GM12878 (cell line): ENCODE measurements at regions not wholly inside any gene's neighbourhood (a gene's known extent, or its start where the extent isn't known, plus 50 kb on each side); places are given as distances from the start of the nearest gene placed in this dataset.

Source experiments
- ATAC-seq: fragments of 200-7000 bp; cut with Tn5 transposase; 3 replicates; pipeline ENCODE4 v1.9.1; 2020; ENCODE audit warnings: mild to moderate bottlenecking, moderate library complexity
- BruUV-seq: library from RNA; stranded (reverse); fragments of 400-500 nt; replicated peaks from 2 replicates; lab custom pipeline; 2021; lab: Mats Ljungman, UMichigan
- CTCF ChIA-PET: fragments of 300-600 bp; sonication (Branson Sonifier 250); formaldehyde crosslinking; extraction: SDS; loops from one replicate; lab custom pipeline; 2021; ENCODE audit warnings: inconsistent platforms; lab: Yijun Ruan, JAX
- POLR2A ChIA-PET: fragments of 350-600 bp; formaldehyde crosslinking; extraction: SDS; loops from one replicate; lab custom pipeline; 2021; ENCODE audit warnings: inconsistent platforms; lab: Charles Lee
- RAD21 ChIA-PET: fragments of 300-600 bp; sonication (Branson Sonifier 250); formaldehyde crosslinking; loops from one replicate; lab custom pipeline; 2023; ENCODE audit warnings: antibody characterized with exemption; ENCODE audit not compliant: unreplicated experiment; lab: Charles Lee
- SMC1A ChIA-PET: fragments of 300-600 bp; sonication (Branson Sonifier 250); formaldehyde crosslinking; loops from one replicate; lab custom pipeline; 2023; ENCODE audit not compliant: unreplicated experiment, uncharacterized antibody; lab: Charles Lee
- DNase-seq: peaks from one replicate; pipeline ENCODE4 v3.0.0-alpha.2; 2011; ENCODE audit warnings: low read depth, low spot score
- FAIRE-seq: peaks from 3 replicates; lab custom pipeline; 2011; peaks lifted over from hg19 to GRCh38; lab: Jason Lieb, UNC
- H2AFZ ChIP-seq: 2 replicates; pipeline ENCODE4 v1.6.0; 2011; ENCODE audit warnings: low read depth, low read length, control low read depth; ENCODE audit not compliant: control insufficient read depth
- H3K27ac ChIP-seq: 2 replicates; pipeline ENCODE4 v1.5.1; 2011; ENCODE audit warnings: control low read depth; ENCODE audit not compliant: control insufficient read depth, insufficient read depth
- H3K27me3 ChIP-seq, 2 experiments: replicated peaks in 1 of 2; 2 replicates each; pipeline versions ENCODE4 v1.6.0 to v1.6.1; 2011; ENCODE audit warnings: low read length in 1 of 2; ENCODE audit not compliant: control insufficient read depth in 2 of 2, insufficient read depth in 2 of 2
- H3K36me3 ChIP-seq, 2 experiments: 2 replicates each; pipeline ENCODE4 v1.5.1; 2011; ENCODE audit warnings: low read length in 1 of 2; ENCODE audit not compliant: control insufficient read depth in 2 of 2, insufficient read depth in 2 of 2
- H3K4me1 ChIP-seq: 2 replicates; pipeline ENCODE4 v1.6.1; 2011; ENCODE audit warnings: mild to moderate bottlenecking, low read length, moderate library complexity, mixed read lengths; ENCODE audit not compliant: control insufficient read depth, insufficient read depth
- H3K4me2 ChIP-seq: 2 replicates; pipeline ENCODE4 v1.6.0; 2011; ENCODE audit warnings: control low read depth; ENCODE audit not compliant: control insufficient read depth, insufficient read depth
- H3K4me3 ChIP-seq: fragments of 200-600 bp; sonication (generic); 2 replicates; pipeline ENCODE4 v1.5.1; 2016
- H3K79me2 ChIP-seq: 2 replicates; pipeline ENCODE4 v1.6.0; 2011; ENCODE audit warnings: low read length; ENCODE audit not compliant: control insufficient read depth, insufficient read depth
- H3K9ac ChIP-seq: 2 replicates; pipeline ENCODE4 v1.8.0; 2011; ENCODE audit warnings: low read length, control low read depth, mixed read lengths; ENCODE audit not compliant: control insufficient read depth, insufficient read depth
- H3K9me3 ChIP-seq: replicated peaks from 3 replicates; pipeline ENCODE4 v1.5.1; 2011; ENCODE audit warnings: mild to moderate bottlenecking, low read length; ENCODE audit not compliant: control insufficient read depth, insufficient read depth
- H4K20me1 ChIP-seq: 2 replicates; pipeline ENCODE4 v1.6.0; 2011; ENCODE audit not compliant: control insufficient read depth, insufficient read depth
- BCL11A ChIP-seq: IDR thresholded peaks from 2 replicates; pipeline ENCODE4 v1.6.1; 2011; ENCODE audit warnings: low read depth, low read length
- CHD2 ChIP-seq: IDR thresholded peaks from 2 replicates; pipeline ENCODE4 v1.6.1; 2011; ENCODE audit warnings: low read depth, low read length, improper control_type of control experiment, borderline replicate concordance
- FOXK2 ChIP-seq: fragments of 450-650 bp; IDR thresholded peaks from 2 replicates; pipeline ENCODE4 v1.6.1; 2017; ENCODE audit warnings: mild to moderate bottlenecking, moderate library complexity
- HDAC2 ChIP-seq: fragments of 200-600 bp; sonication (generic); IDR thresholded peaks from 2 replicates; pipeline ENCODE4 v1.6.1; 2017
- KLF5 ChIP-seq: fragments of 450-650 bp; IDR thresholded peaks from 2 replicates; pipeline ENCODE4 v1.6.1; 2014; ENCODE audit warnings: mild to moderate bottlenecking; ENCODE audit not compliant: partially characterized antibody
- LARP7 ChIP-seq: fragments of 450-650 bp; IDR thresholded peaks from 2 replicates; pipeline ENCODE4 v1.6.1; 2017; ENCODE audit warnings: mild to moderate bottlenecking
- NFIC ChIP-seq: IDR thresholded peaks from 2 replicates; pipeline ENCODE4 v1.6.1; 2012; ENCODE audit warnings: low read depth, mild to moderate bottlenecking, inconsistent platforms, low read length, moderate library complexity
- POU2F2 ChIP-seq: IDR thresholded peaks from 3 replicates; pipeline ENCODE4 v1.6.1; 2011; ENCODE audit warnings: low read depth, mild to moderate bottlenecking, low read length, borderline replicate concordance
- RBBP5 ChIP-seq: fragments of 200-600 bp; sonication (generic); conservative IDR thresholded peaks from 2 replicates; pipeline ENCODE4 v1.6.1; 2016
- SPI1 ChIP-seq: IDR thresholded peaks from 2 replicates; pipeline ENCODE4 v1.6.1; 2011; ENCODE audit warnings: low read depth, mild to moderate bottlenecking, low read length, moderate library complexity, borderline replicate concordance; ENCODE audit not compliant: insufficient read depth
- STAT1 ChIP-seq: fragments of 450-650 bp; conservative IDR thresholded peaks from 2 replicates; pipeline ENCODE4 v1.6.1; 2014; ENCODE audit warnings: antibody characterized with exemption, mild to moderate bottlenecking
- STAT3 ChIP-seq: IDR thresholded peaks from 2 replicates; pipeline ENCODE4 v1.6.1; 2011; ENCODE audit warnings: low read depth, low read length, improper control_type of control experiment
- SUPT20H ChIP-seq: IDR thresholded peaks from 2 replicates; pipeline ENCODE4 v1.6.1; 2011; ENCODE audit warnings: low read depth, mild to moderate bottlenecking, low read length, moderate library complexity, borderline replicate concordance; ENCODE audit not compliant: control insufficient read depth
- SUZ12 ChIP-seq: fragments of 200-600 bp; sonication (generic); IDR thresholded peaks from one replicate; pipeline ENCODE4 v1.6.1; 2018; ENCODE audit warnings: antibody characterized with exemption, mild to moderate bottlenecking; ENCODE audit not compliant: unreplicated experiment
- TARDBP ChIP-seq: IDR thresholded peaks from 2 replicates; pipeline ENCODE4 v1.6.1; 2016; ENCODE audit warnings: borderline replicate concordance
- TBL1XR1 ChIP-seq: IDR thresholded peaks from 2 replicates; pipeline ENCODE4 v1.6.1; 2012; ENCODE audit warnings: low read depth, low read length, improper control_type of control experiment
- ZNF384 ChIP-seq: IDR thresholded peaks from 2 replicates; pipeline ENCODE4 v1.6.1; 2012; ENCODE audit warnings: low read depth, mild to moderate bottlenecking, low read length, improper control_type of control experiment, borderline replicate concordance
- WGBS: methylation state at CpG from one replicate; pipeline ENCODE4 v1.1.6; 2016; ENCODE audit warnings: low lambda C conversion rate; ENCODE audit not compliant: insufficient replicate concordance, insufficient coverage; ENCODE audit errors: missing lambda C conversion rate; 5-methylcytosine and 5-hydroxymethylcytosine counted together
- in situ Hi-C: fragments of 300-500 bp; cut with MboI; formaldehyde crosslinking; loops from 9 replicates; pipeline ENCODE4 v1.14.3; 2018; ENCODE audit warnings: mixed read lengths
- intact Hi-C: fragments of 100-400 bp; cut with micrococcal nuclease; formaldehyde crosslinking; loops from one replicate; pipeline ENCODE4 v1.14.2; 2022; ENCODE audit not compliant: unreplicated experiment
- TF ChIP-seq, protein P1 (sequence below): fragments of 150-350 bp; IDR thresholded peaks from 2 replicates; pipeline ENCODE4 v1.6.1; 2016; ENCODE audit warnings: low read depth, low read length
- TF ChIP-seq, protein P2 (sequence below): fragments of 450-650 bp; IDR thresholded peaks from 2 replicates; pipeline ENCODE4 v1.6.1; 2018; ENCODE audit warnings: mild to moderate bottlenecking, low read depth, moderate library complexity; ENCODE audit not compliant: partially characterized antibody
- TF ChIP-seq, protein P3 (sequence below): fragments of 450-650 bp; IDR thresholded peaks from 2 replicates; pipeline ENCODE4 v1.6.1; 2017; ENCODE audit warnings: low read depth, mild to moderate bottlenecking, moderate library complexity

GRCh38 chr21:27132266-27132665 lies 165.4 kb upstream of the ADAMTS5 start:
- Histone ChIP-seq H2AFZ (no peak overlapping the region), H3K27me3 (no peaks in the 10 kb centered on the region), H3K4me2 (no peak overlapping the region), H3K36me3 (no peaks in the 10 kb centered on the region), H3K9me3 (no peaks in the 10 kb centered on the region), H3K9ac (no peak overlapping the region), H3K27ac (no peak overlapping the region), H3K4me3 (no peak overlapping the region), H3K4me1 (no peaks in the 10 kb centered on the region), H4K20me1 (no peaks in the 10 kb centered on the region), H3K79me2 (no peaks in the 10 kb centered on the region)
- in situ Hi-C loops (no loop called here), intact Hi-C loops (no loop called here)
- SMC1A ChIA-PET = no interaction called here
- FAIRE-seq (no peak), DNase-seq (no peak), ATAC-seq (no peak)
- POLR2A ChIA-PET = no interaction called here
- CTCF ChIA-PET = no interaction called here
- no TSS peak for BruUV-seq
- RAD21 ChIA-PET = no interaction called here
- TF ChIP-seq, protein P1, sequence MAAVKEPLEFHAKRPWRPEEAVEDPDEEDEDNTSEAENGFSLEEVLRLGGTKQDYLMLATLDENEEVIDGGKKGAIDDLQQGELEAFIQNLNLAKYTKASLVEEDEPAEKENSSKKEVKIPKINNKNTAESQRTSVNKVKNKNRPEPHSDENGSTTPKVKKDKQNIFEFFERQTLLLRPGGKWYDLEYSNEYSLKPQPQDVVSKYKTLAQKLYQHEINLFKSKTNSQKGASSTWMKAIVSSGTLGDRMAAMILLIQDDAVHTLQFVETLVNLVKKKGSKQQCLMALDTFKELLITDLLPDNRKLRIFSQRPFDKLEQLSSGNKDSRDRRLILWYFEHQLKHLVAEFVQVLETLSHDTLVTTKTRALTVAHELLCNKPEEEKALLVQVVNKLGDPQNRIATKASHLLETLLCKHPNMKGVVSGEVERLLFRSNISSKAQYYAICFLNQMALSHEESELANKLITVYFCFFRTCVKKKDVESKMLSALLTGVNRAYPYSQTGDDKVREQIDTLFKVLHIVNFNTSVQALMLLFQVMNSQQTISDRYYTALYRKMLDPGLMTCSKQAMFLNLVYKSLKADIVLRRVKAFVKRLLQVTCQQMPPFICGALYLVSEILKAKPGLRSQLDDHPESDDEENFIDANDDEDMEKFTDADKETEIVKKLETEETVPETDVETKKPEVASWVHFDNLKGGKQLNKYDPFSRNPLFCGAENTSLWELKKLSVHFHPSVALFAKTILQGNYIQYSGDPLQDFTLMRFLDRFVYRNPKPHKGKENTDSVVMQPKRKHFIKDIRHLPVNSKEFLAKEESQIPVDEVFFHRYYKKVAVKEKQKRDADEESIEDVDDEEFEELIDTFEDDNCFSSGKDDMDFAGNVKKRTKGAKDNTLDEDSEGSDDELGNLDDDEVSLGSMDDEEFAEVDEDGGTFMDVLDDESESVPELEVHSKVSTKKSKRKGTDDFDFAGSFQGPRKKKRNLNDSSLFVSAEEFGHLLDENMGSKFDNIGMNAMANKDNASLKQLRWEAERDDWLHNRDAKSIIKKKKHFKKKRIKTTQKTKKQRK = no peak
- no peak for TF ChIP-seq ZNF384
- TF ChIP-seq, protein P2, sequence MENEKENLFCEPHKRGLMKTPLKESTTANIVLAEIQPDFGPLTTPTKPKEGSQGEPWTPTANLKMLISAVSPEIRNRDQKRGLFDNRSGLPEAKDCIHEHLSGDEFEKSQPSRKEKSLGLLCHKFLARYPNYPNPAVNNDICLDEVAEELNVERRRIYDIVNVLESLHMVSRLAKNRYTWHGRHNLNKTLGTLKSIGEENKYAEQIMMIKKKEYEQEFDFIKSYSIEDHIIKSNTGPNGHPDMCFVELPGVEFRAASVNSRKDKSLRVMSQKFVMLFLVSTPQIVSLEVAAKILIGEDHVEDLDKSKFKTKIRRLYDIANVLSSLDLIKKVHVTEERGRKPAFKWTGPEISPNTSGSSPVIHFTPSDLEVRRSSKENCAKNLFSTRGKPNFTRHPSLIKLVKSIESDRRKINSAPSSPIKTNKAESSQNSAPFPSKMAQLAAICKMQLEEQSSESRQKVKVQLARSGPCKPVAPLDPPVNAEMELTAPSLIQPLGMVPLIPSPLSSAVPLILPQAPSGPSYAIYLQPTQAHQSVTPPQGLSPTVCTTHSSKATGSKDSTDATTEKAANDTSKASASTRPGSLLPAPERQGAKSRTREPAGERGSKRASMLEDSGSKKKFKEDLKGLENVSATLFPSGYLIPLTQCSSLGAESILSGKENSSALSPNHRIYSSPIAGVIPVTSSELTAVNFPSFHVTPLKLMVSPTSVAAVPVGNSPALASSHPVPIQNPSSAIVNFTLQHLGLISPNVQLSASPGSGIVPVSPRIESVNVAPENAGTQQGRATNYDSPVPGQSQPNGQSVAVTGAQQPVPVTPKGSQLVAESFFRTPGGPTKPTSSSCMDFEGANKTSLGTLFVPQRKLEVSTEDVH = no peak
- no peak for TF ChIP-seq FOXK2
- no peak for TF ChIP-seq KLF5
- TF ChIP-seq POU2F2 = no peak
- TF ChIP-seq HDAC2 = no peak
- no peak for TF ChIP-seq TARDBP
- TF ChIP-seq STAT1 = no peak
- TF ChIP-seq NFIC = no peak
- no peak for TF ChIP-seq SPI1
- TF ChIP-seq BCL11A = no peak
- TF ChIP-seq STAT3 = no peak
- no peak for TF ChIP-seq CHD2
- no peak for TF ChIP-seq RBBP5
- no peak for TF ChIP-seq TBL1XR1
- TF ChIP-seq, protein P3, sequence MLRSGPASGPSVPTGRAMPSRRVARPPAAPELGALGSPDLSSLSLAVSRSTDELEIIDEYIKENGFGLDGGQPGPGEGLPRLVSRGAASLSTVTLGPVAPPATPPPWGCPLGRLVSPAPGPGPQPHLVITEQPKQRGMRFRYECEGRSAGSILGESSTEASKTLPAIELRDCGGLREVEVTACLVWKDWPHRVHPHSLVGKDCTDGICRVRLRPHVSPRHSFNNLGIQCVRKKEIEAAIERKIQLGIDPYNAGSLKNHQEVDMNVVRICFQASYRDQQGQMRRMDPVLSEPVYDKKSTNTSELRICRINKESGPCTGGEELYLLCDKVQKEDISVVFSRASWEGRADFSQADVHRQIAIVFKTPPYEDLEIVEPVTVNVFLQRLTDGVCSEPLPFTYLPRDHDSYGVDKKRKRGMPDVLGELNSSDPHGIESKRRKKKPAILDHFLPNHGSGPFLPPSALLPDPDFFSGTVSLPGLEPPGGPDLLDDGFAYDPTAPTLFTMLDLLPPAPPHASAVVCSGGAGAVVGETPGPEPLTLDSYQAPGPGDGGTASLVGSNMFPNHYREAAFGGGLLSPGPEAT = no peak
- TF ChIP-seq SUZ12 = no peak
- no peak for TF ChIP-seq SUPT20H
- TF ChIP-seq LARP7 = no peak
- 0% methylated on average over 2 of the region's 2 CpGs for WGBS
